Liver (tissue), 3 donors: ENCODE measurements at regions not wholly inside any gene's neighbourhood (a gene's known extent, or its start where the extent isn't known, plus 50 kb on each side); places are given as distances from the start of the nearest gene placed in this dataset.

Source experiments
- JUND ChIP-seq, 2 donors: IDR thresholded peaks; 2 replicates each; pipeline ENCODE4 v1.6.1; 2016; ENCODE audit warnings: antibody characterized with exemption in 2 of 2
- TF ChIP-seq, protein P1 (sequence below): fragments of 150-350 bp; IDR thresholded peaks from 2 replicates; pipeline ENCODE4 v1.5.1; 2017; ENCODE audit warnings: improper control_type of control experiment, low read depth, low read length; ENCODE audit not compliant: missing input control
- TF ChIP-seq, protein P2 (sequence below): IDR thresholded peaks from 2 replicates; pipeline ENCODE4 v1.6.1; 2016; ENCODE audit warnings: antibody characterized with exemption
- donor health status: healthy.
- donor health status: healthy.

DNA sequence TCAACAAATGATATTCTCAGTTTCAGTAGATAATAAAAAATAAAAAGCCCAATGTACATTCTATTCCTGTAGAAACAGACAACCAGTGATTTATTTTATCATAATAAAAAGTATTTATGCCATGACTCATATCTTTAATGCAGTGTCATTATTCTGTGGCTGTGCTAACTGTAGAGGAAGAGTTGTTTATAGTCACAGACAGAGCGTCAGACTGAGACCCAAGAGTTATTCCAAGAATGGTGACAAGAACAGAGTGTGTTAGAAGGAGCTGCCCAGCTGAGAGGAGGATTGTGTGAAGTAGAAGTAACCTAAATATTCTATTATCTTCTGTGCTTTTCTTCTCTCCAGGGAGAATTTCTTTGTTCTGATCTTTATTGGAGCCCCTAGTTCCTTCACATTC lies 210.7 kb downstream of the PPP1R2C start:
- TF ChIP-seq, protein P1, sequence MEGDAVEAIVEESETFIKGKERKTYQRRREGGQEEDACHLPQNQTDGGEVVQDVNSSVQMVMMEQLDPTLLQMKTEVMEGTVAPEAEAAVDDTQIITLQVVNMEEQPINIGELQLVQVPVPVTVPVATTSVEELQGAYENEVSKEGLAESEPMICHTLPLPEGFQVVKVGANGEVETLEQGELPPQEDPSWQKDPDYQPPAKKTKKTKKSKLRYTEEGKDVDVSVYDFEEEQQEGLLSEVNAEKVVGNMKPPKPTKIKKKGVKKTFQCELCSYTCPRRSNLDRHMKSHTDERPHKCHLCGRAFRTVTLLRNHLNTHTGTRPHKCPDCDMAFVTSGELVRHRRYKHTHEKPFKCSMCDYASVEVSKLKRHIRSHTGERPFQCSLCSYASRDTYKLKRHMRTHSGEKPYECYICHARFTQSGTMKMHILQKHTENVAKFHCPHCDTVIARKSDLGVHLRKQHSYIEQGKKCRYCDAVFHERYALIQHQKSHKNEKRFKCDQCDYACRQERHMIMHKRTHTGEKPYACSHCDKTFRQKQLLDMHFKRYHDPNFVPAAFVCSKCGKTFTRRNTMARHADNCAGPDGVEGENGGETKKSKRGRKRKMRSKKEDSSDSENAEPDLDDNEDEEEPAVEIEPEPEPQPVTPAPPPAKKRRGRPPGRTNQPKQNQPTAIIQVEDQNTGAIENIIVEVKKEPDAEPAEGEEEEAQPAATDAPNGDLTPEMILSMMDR, result no peak
- no peak for TF ChIP-seq JUND (IDR thresholded peaks at IDR 0.05)
- TF ChIP-seq, protein P2, sequence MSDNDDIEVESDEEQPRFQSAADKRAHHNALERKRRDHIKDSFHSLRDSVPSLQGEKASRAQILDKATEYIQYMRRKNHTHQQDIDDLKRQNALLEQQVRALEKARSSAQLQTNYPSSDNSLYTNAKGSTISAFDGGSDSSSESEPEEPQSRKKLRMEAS, result no peak
